GM13976 (cell line): ENCODE measurements at regions not wholly inside any gene's neighbourhood (a gene's known extent, or its start where the extent isn't known, plus 50 kb on each side); places are given as distances from the start of the nearest gene placed in this dataset.

ENCODE experiments used
- DNase-seq: peaks from one replicate; pipeline ENCODE4 v3.0.0; 2012; ENCODE audit warnings: low spot score
- in situ Hi-C: fragments of 300-500 bp; cut with MboI; formaldehyde crosslinking; loops from one replicate; pipeline ENCODE4 v1.12.0; 2022; ENCODE audit warnings: low sequenced_read_pairs, mixed read lengths, inconsistent platforms; ENCODE audit not compliant: unreplicated experiment
- TF ChIP-seq, protein P1 (sequence below): IDR thresholded peaks from 2 replicates; pipeline ENCODE4 v1.5.1; 2012; ENCODE audit warnings: borderline replicate concordance, mild to moderate bottlenecking; ENCODE audit not compliant: insufficient read depth; ENCODE audit errors: extremely low read depth, missing control alignments, control extremely low read depth

DNA sequence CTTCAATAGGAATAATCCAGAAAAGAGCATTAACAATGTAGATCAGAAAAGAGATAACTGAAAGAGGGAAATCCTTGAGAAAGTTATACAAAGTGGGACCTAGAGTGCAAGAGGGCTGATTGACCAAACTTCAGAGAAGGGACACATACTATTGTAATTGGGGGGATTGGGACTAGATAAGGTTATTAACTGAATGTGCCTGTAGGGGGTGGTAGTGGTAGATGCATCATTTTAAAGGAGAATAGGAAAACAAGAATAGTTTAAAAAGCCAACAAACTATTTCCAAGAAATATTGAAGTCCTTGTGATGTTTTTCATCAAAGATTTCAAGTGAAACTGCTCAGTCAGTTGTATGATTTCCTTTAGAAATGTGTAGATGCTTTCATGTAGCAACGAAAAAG, 468.5 kb downstream of the TAF11L14 start:
- no peak for DNase-seq
- in situ Hi-C loops = loop anchor here (25.0 kb wide), 1 partner anchor 890 kb away; the partner anchor contains the start of gene BASP1
- TF ChIP-seq, protein P1, sequence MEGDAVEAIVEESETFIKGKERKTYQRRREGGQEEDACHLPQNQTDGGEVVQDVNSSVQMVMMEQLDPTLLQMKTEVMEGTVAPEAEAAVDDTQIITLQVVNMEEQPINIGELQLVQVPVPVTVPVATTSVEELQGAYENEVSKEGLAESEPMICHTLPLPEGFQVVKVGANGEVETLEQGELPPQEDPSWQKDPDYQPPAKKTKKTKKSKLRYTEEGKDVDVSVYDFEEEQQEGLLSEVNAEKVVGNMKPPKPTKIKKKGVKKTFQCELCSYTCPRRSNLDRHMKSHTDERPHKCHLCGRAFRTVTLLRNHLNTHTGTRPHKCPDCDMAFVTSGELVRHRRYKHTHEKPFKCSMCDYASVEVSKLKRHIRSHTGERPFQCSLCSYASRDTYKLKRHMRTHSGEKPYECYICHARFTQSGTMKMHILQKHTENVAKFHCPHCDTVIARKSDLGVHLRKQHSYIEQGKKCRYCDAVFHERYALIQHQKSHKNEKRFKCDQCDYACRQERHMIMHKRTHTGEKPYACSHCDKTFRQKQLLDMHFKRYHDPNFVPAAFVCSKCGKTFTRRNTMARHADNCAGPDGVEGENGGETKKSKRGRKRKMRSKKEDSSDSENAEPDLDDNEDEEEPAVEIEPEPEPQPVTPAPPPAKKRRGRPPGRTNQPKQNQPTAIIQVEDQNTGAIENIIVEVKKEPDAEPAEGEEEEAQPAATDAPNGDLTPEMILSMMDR = no peak

DNA sequence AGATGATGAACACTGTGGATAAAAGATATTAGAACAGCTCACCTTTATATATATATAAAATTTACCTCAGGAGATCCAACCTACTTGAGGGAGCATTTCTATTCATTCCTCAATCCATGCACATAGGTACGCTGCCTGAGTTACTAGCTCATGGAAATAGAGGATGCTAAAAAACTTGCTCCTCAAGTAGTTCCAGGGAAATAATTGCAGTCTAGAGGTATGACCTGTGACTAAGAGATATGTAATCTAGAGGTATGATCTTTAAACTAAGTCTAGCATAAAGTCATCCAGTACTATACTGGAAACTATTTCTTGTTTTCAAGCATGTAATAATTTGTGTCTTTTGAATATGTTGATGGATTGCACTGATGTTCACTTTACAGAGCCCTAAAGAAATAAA, 471.2 kb downstream of the TAF11L14 start:
- TF ChIP-seq, protein P1 = no peak
- in situ Hi-C loops = loop anchor here (25.0 kb wide), 1 partner anchor 893 kb away; the partner anchor contains the start of gene BASP1
- DNase-seq = no peak

DNA sequence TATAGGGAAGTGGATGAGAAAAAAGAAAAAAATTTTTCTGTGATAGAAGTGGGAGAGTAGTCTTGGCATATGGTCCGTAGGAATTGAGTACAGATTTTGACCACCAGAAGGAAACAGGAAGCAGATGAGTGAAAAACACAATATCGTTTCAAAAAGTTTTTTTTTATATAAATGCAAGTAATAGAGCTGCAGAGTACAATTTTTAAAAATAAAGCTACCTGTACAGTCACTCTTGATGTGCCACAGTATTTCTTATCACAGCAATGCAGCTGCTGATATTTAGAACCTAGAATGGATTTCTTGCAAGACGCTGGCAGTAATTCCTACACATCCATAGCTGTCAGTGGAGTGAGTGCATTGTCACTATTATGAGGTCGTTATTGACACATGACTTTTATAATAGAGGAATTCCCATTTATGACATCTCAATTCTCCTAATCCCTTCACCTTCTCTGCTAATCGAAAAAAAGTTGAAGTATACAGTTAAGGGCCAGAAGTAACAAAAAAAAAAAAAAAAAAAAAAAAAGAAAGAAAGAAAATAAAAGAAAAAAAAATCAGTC, 477.7 kb downstream of the TAF11L14 start:
- TF ChIP-seq, protein P1 = no peak
- in situ Hi-C loops = loop anchor here (25.0 kb wide), 1 partner anchor 900 kb away; the partner anchor contains the start of gene BASP1
- no peak for DNase-seq

DNA sequence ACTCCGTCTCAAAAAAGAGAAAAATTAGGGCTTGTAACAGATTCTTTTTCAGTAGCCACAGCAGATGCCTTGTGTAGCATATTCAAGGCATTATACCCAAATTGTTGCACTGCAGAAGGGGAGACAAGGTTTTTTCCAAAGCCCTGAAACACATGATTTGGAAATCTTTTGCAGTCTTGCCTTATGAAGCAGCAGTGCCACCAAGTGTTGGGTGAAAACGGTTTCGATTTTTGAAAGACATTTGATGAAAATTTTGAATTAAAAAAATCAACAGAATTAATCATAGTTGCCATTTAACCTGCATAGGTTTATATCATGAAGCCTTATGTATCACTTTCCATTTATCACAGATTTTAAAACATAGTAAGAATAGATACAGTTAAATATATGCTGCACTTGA, 479.5 kb downstream of the TAF11L14 start:
- TF ChIP-seq, protein P1 = no peak
- in situ Hi-C loops = loop anchor here (25.0 kb wide), 1 partner anchor 901 kb away; the partner anchor contains the start of gene BASP1
- no peak for DNase-seq

DNA sequence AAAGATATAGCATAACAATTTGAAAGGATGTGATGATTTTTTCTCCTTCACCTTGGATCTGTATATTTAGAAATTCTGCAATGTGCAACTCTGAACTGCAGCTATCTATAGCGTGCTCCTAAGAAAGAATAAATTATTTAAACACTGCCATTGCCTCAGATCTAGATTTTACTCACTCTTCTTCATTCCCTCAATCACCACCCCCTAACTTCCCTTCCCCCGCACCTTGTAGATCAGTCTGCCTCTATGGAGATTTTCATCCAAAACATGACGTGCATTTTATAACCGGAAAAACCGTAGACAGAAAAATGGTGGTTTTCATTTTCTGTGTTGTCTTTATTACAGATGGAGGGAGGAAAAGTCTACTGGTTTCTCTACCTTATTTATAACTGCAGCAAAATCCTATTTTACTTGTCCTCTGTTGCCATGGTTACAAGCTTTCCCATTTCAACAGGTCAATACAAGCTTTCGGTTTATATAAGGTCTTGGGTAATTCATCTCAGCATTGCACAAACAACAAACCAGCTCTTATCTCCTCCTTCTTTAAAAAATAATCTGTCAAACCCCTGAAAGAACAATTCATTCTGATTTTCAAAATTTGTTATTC, 480.0 kb downstream of the TAF11L14 start:
- TF ChIP-seq, protein P1 = no peak
- in situ Hi-C loops = loop anchor here (25.0 kb wide), 1 partner anchor 902 kb away; the partner anchor contains the start of gene BASP1
- DNase-seq = no peak

DNA sequence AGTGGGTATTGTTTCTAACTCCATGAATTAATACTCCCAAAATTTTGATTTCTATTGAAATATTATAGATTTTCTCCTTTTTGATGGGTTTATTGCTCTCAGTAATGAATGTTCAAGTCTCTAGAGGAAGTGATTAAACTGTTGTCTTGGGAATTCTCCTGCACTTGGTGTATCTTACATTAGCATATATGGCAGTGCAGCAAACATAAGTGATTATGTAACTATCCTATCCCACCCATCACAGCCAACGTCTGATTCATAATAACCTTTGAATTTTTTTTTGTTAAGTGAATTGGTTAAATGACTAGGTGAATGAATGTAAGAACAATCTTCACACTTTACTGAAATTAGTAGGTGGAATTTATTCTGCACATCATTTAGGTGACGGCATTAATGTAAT, 483.7 kb downstream of the TAF11L14 start:
- in situ Hi-C loops = loop anchor here (25.0 kb wide), 1 partner anchor 906 kb away; the partner anchor contains the start of gene BASP1
- TF ChIP-seq, protein P1 = no peak

More for the DNA sequence above, 483.7 kb downstream of the TAF11L14 start:
- no peak for DNase-seq
